ENCODE measurements at regions not wholly inside any gene's neighbourhood (a gene's known extent, or its start where the extent isn't known, plus 50 kb on each side); places are given as distances from the start of the nearest gene placed in this dataset.

DNA sequence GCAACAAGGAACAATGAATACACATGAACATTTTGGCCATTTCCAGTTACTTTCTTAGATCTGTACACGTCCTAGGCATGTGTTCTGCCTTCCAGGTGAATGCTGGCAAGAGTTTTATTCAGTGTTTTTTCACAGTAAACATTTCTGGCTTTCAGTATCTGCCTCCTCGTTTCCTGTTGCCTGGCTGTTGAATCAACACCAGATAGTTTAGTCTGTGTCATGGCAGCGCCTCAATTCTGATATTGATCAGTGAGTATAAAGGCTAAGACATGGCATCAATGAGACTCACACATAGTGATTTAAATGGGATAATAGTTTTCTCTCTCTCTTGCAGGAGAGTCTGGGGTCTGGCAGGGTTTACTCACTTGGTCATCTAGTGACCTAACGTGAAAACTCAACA, 266.9 kb upstream of the SLCO3A1 start:
- Mint-ChIP-seq H3K36me3 (ENCODE audit: low read depth) (no peaks in the 10 kb centered on the region), H3K27me3 (ENCODE audit: low read depth, poor library complexity) (no peaks in the 10 kb centered on the region), H3K4me3 (no peak overlapping the region), H3K4me1 (peaks cover 5% of the 10 kb centered on the region), H3K9me3 (peaks cover 6% of the 10 kb centered on the region), H3K27ac (no peak overlapping the region)
- no peak for DNase-seq
- TF ChIP-seq, protein P1, sequence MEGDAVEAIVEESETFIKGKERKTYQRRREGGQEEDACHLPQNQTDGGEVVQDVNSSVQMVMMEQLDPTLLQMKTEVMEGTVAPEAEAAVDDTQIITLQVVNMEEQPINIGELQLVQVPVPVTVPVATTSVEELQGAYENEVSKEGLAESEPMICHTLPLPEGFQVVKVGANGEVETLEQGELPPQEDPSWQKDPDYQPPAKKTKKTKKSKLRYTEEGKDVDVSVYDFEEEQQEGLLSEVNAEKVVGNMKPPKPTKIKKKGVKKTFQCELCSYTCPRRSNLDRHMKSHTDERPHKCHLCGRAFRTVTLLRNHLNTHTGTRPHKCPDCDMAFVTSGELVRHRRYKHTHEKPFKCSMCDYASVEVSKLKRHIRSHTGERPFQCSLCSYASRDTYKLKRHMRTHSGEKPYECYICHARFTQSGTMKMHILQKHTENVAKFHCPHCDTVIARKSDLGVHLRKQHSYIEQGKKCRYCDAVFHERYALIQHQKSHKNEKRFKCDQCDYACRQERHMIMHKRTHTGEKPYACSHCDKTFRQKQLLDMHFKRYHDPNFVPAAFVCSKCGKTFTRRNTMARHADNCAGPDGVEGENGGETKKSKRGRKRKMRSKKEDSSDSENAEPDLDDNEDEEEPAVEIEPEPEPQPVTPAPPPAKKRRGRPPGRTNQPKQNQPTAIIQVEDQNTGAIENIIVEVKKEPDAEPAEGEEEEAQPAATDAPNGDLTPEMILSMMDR (IDR thresholded peaks at IDR 0.05) = no peak

DNA sequence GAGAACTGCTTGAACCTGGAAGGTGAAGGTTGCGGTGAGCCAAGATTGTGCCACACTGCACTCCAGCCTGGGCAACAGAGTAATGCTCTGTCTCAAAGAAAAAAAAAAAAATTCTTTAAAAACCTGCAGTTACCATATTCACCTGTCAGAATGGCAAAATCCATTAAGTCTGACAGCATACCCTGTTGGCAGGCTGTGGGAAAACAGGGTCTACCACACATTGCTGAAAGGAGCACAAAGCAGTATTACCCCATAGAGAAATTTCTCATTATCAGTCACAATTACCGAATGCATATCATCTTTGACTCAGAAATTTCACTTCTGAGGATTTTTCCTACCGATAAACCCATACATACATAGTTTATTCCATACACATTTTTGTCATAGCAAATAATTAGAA, 264.1 kb upstream of the SLCO3A1 start:
- no peak for DNase-seq
- no peak overlapping the region for H3K27ac Mint-ChIP-seq
- no peaks in the 10 kb centered on the region for H3K36me3 Mint-ChIP-seq (ENCODE audit: low read depth)
- H3K9me3 Mint-ChIP-seq = peaks cover 5% of the 10 kb centered on the region
- H3K27me3 Mint-ChIP-seq (ENCODE audit: low read depth, poor library complexity) = no peaks in the 10 kb centered on the region
- H3K4me3 Mint-ChIP-seq = no peak overlapping the region
- peaks cover 5% of the 10 kb centered on the region for H3K4me1 Mint-ChIP-seq
- TF ChIP-seq, protein P1 (IDR thresholded peaks at IDR 0.05) = no peak

DNA sequence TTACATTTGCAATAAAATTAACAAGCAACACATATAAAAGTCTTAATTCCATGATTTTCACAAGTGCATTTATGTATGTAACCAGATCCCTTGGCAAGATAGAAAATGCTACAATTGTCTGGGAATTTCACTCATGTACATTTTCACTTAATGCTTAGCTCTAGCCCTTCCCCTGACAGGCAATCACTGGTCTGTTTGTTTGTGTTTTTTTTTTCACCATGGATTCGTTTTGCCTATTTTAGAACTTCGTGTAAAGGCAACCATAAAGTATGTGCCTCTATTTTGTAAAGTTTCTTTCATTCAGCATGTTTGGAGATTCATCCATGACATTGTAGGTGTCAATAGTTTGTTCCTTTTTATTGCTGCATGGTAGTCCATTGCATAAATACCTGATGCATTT, 260.9 kb upstream of the SLCO3A1 start:
- TF ChIP-seq, protein P1 (IDR thresholded peaks at IDR 0.05) = no peak
- Mint-ChIP-seq H3K4me1 (peaks cover 5% of the 10 kb centered on the region), H3K9me3 (no peaks in the 10 kb centered on the region), H3K27me3 (ENCODE audit: low read depth, poor library complexity) (no peaks in the 10 kb centered on the region), H3K27ac (no peak overlapping the region), H3K36me3 (ENCODE audit: low read depth) (no peaks in the 10 kb centered on the region), H3K4me3 (no peak overlapping the region)
- DNase-seq = no peak

DNA sequence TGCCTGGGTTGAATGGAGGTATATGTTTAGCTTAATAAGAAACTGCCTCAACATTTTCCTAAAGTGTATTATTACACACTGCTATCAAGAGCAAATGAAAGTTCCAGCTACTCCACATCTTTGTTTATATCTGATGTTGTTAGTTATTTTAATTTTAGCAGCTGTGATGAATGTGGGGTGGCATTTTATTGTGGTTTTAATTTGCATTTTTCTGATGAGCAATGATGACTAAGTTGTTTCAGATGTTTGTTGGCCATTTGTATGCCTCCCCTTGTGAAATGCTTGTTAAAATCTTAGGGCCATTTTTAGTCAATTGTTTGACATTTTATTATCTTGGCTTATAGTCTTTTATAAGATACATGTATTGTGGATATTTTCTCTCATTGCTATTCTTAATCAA, 260.4 kb upstream of the SLCO3A1 start:
- H3K4me1 Mint-ChIP-seq = peaks cover 7% of the 10 kb centered on the region
- DNase-seq = no peak
- no peaks in the 10 kb centered on the region for H3K9me3 Mint-ChIP-seq
- no peak overlapping the region for H3K4me3 Mint-ChIP-seq
- TF ChIP-seq, protein P1 (IDR thresholded peaks at IDR 0.05) = no peak
- H3K27me3 Mint-ChIP-seq (ENCODE audit: low read depth, poor library complexity) = peaks cover 3% of the 10 kb centered on the region
- H3K36me3 Mint-ChIP-seq (ENCODE audit: low read depth) = no peaks in the 10 kb centered on the region
- H3K27ac Mint-ChIP-seq = no peak overlapping the region

DNA sequence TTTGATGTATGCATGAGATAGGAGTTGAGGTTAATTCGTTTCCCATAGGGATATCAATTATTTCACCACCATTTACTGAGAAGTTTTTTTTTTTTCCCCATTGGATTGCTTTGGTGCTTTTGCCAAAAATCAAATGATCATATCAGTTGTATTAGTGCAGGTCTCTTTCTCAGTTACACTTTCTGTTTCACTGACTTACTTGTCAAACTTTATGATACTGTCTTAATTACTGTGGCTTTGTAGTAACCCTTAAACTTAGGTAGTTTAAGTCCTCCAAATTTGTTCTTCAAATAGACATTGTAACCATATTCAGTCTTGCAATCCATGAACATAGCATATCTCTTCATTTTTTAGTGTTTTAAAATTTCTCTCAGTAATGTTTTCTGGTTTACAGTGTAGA, 259.9 kb upstream of the SLCO3A1 start:
- no peak for DNase-seq
- TF ChIP-seq, protein P1 (IDR thresholded peaks at IDR 0.05) = no peak
- Mint-ChIP-seq H3K27me3 (ENCODE audit: low read depth, poor library complexity) (peaks cover 7% of the 10 kb centered on the region), H3K4me1 (peaks cover 9% of the 10 kb centered on the region), H3K27ac (no peak overlapping the region), H3K36me3 (ENCODE audit: low read depth) (no peaks in the 10 kb centered on the region), H3K4me3 (no peak overlapping the region), H3K9me3 (no peaks in the 10 kb centered on the region)

DNA sequence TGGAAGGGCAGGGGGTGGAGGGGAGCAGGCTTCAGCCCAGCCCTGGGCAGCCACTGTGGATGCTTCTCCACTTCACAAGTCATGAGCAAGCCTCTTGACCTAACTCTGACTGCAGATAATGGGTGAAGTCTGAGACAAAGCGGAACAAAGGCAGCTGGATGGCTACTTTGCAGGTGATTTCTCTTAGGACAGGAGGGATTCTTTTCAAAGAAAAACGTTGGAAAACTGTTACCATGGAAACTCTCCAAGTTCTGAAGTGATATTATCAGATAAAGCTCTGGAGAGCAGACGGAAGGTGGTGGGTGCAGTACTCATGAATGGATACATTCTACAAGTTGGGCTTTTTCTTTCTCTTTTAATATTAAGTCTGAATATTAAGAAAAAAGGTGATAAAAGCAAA, 254.2 kb upstream of the SLCO3A1 start:
- no peak overlapping the region for H3K27ac Mint-ChIP-seq
- no peaks in the 10 kb centered on the region for H3K36me3 Mint-ChIP-seq (ENCODE audit: low read depth)
- no peaks in the 10 kb centered on the region for H3K9me3 Mint-ChIP-seq

More for the DNA sequence above, 254.2 kb upstream of the SLCO3A1 start:
- Mint-ChIP-seq H3K27me3 (ENCODE audit: low read depth, poor library complexity) (peaks cover 7% of the 10 kb centered on the region), H3K4me1 (peaks cover 4% of the 10 kb centered on the region), H3K4me3 (no peak overlapping the region)
- DNase-seq = no peak
- TF ChIP-seq, protein P1 (IDR thresholded peaks at IDR 0.05) = no peak
